Keratinocyte (primary cell): ENCODE measurements at regions not wholly inside any gene's neighbourhood (a gene's known extent, or its start where the extent isn't known, plus 50 kb on each side); places are given as distances from the start of the nearest gene placed in this dataset.

Source experiments
- DNase-seq: peaks from one replicate; pipeline ENCODE4 v3.0.0-alpha.2; 2011; ENCODE audit warnings: low read depth, missing footprints, low spot score
- FAIRE-seq: peaks from 2 replicates; lab custom pipeline; 2011; peaks lifted over from hg19 to GRCh38; lab: Jason Lieb, UNC
- H2AFZ ChIP-seq: 2 replicates; pipeline ENCODE4 v1.6.0; 2012; ENCODE audit warnings: low read length, control low read depth, inconsistent platforms; ENCODE audit not compliant: control insufficient read depth
- H3K27ac ChIP-seq: 2 replicates; pipeline ENCODE4 v1.5.1; 2011; ENCODE audit warnings: low read length; ENCODE audit not compliant: control insufficient read depth, insufficient read depth
- H3K27me3 ChIP-seq: 3 replicates; pipeline ENCODE4 v1.6.0; 2011; ENCODE audit warnings: low read length; ENCODE audit not compliant: control insufficient read depth, insufficient read depth; ENCODE audit errors: extremely low read depth
- H3K36me3 ChIP-seq, 2 experiments: 2 replicates in 1 of 2; 3 replicates in 1 of 2; pipeline ENCODE4 v1.5.1; 2011; ENCODE audit warnings: low read length in 2 of 2, mild to moderate bottlenecking in 1 of 2; ENCODE audit not compliant: control insufficient read depth in 2 of 2, insufficient read depth in 2 of 2; ENCODE audit errors: extremely low read depth in 1 of 2
- H3K4me1 ChIP-seq: 3 replicates; pipeline ENCODE4 v1.5.1; 2011; ENCODE audit warnings: low read length; ENCODE audit not compliant: control insufficient read depth, insufficient read depth; ENCODE audit errors: extremely low read depth
- H3K4me2 ChIP-seq: 3 replicates; pipeline ENCODE4 v1.6.0; 2011; ENCODE audit warnings: low read depth, low read length; ENCODE audit not compliant: control insufficient read depth, insufficient read depth; ENCODE audit errors: extremely low read depth
- H3K4me3 ChIP-seq, 3 experiments: fragments of 200-600 bp in 1 of 3; sonication (generic) in 1 of 3; 2 replicates in 2 of 3; 3 replicates in 1 of 3; pipeline ENCODE4 v1.5.1; 2011 to 2016; ENCODE audit warnings: low read length in 3 of 3, mild to moderate bottlenecking in 3 of 3, control low read depth in 2 of 3, inconsistent platforms in 1 of 3, low read depth in 1 of 3, mixed read lengths in 1 of 3, mixed run types in 1 of 3, moderate library complexity in 1 of 3; ENCODE audit not compliant: control insufficient read depth in 2 of 3, insufficient read depth in 2 of 3; ENCODE audit errors: extremely low read depth in 1 of 3
- H3K79me2 ChIP-seq: 2 replicates; pipeline ENCODE4 v1.6.0; 2012; ENCODE audit warnings: low read length; ENCODE audit not compliant: control insufficient read depth, insufficient read depth
- H3K9ac ChIP-seq: 3 replicates; pipeline ENCODE4 v1.6.0; 2011; ENCODE audit warnings: low read length; ENCODE audit not compliant: control insufficient read depth, insufficient read depth; ENCODE audit errors: extremely low read depth
- H3K9me1 ChIP-seq: 3 replicates; pipeline ENCODE4 v1.6.0; 2011; ENCODE audit warnings: low read length; ENCODE audit not compliant: control insufficient read depth, insufficient read depth; ENCODE audit errors: extremely low read depth
- H3K9me3 ChIP-seq: 2 replicates; pipeline ENCODE4 v1.5.1; 2012; ENCODE audit warnings: low read depth, low read length; ENCODE audit not compliant: control insufficient read depth
- H4K20me1 ChIP-seq: 3 replicates; pipeline ENCODE4 v1.6.0; 2011; ENCODE audit warnings: low read length; ENCODE audit not compliant: control insufficient read depth, insufficient read depth; ENCODE audit errors: extremely low read depth
- CTCF ChIP-seq, 3 experiments: IDR thresholded peaks in 1 of 3; conservative IDR thresholded peaks in 1 of 3; optimal IDR thresholded peaks in 1 of 3; 2 replicates in 2 of 3; 3 replicates in 1 of 3; pipeline versions ENCODE3 to v1.5.1; 2011; ENCODE audit warnings: low read length in 3 of 3, mild to moderate bottlenecking in 3 of 3, moderate library complexity in 2 of 3, control low read depth in 1 of 3, inconsistent platforms in 1 of 3; ENCODE audit not compliant: insufficient read depth in 2 of 3; ENCODE audit errors: extremely low read depth in 1 of 3
- EZH2 ChIP-seq: IDR thresholded peaks from one replicate; pipeline ENCODE4 v1.6.1; 2012; ENCODE audit warnings: inconsistent platforms, mild to moderate bottlenecking, low read length, moderate library complexity
- dilution Hi-C: fragments of 300-500 bp; cut with MboI; formaldehyde crosslinking; loops from one replicate; pipeline ENCODE4 v1.7.0; 2020; ENCODE audit warnings: low sequenced_read_pairs; ENCODE audit not compliant: extremely low pct_ligation_motif_present

- dilution Hi-C loops = no loop called here
- no peak overlapping the region for H3K4me3 ChIP-seq
- H2AFZ ChIP-seq = no peak overlapping the region
- H4K20me1 ChIP-seq = no peaks in the 10 kb centered on the region
- no peaks in the 10 kb centered on the region for H3K27me3 ChIP-seq
- H3K36me3 ChIP-seq = no peaks in the 10 kb centered on the region
- no peak overlapping the region for H3K9ac ChIP-seq
- H3K9me1 ChIP-seq = no peaks in the 10 kb centered on the region
- H3K9me3 ChIP-seq = no peaks in the 10 kb centered on the region
- TF ChIP-seq EZH2 = no peak
- no peak for TF ChIP-seq CTCF (optimal IDR thresholded peaks at IDR 0.05 in 1 of 3, IDR thresholded peaks at IDR 0.05 in 1 of 3, conservative IDR thresholded peaks at IDR 0.05 in 1 of 3; ENCODE audit: extremely low read depth in 1 of 3, insufficient read depth in 2 of 3, low read length in 3 of 3)
- no peaks in the 10 kb centered on the region for H3K4me1 ChIP-seq
- H3K4me2 ChIP-seq = no peak overlapping the region
- DNase-seq (no peak), FAIRE-seq (no peak)
- no peak overlapping the region for H3K27ac ChIP-seq
- no peaks in the 10 kb centered on the region for H3K79me2 ChIP-seq
These were observed 217.6 kb upstream of the SPRED2 start for GRCh38 chr2:65649811-65650589.

- no peak for DNase-seq
- dilution Hi-C loops = no loop called here
These were observed 214.9 kb upstream of the SPRED2 start for GRCh38 chr2:65647249-65647842.

More at GRCh38 chr2:65647249-65647842, 214.9 kb upstream of the SPRED2 start:
- H3K9me3 ChIP-seq = no peaks in the 10 kb centered on the region
- H3K79me2 ChIP-seq = no peaks in the 10 kb centered on the region
- H3K27me3 ChIP-seq = no peaks in the 10 kb centered on the region
- H3K4me1 ChIP-seq = no peaks in the 10 kb centered on the region
- TF ChIP-seq CTCF (optimal IDR thresholded peaks at IDR 0.05 in 1 of 3, IDR thresholded peaks at IDR 0.05 in 1 of 3, conservative IDR thresholded peaks at IDR 0.05 in 1 of 3; ENCODE audit: extremely low read depth in 1 of 3, insufficient read depth in 2 of 3, low read length in 3 of 3) = no peak
- no peak for TF ChIP-seq EZH2
- H3K9ac ChIP-seq = no peak overlapping the region
- no peaks in the 10 kb centered on the region for H3K9me1 ChIP-seq
- H3K27ac ChIP-seq = no peak overlapping the region
- H2AFZ ChIP-seq = no peak overlapping the region
- H3K36me3 ChIP-seq = no peaks in the 10 kb centered on the region
- FAIRE-seq = no peak
- H3K4me2 ChIP-seq = no peak overlapping the region
- H4K20me1 ChIP-seq = no peaks in the 10 kb centered on the region
- no peak overlapping the region for H3K4me3 ChIP-seq
